Psoas muscle (tissue), 7 donors: ENCODE measurements at regions not wholly inside any gene's neighbourhood (a gene's known extent, or its start where the extent isn't known, plus 50 kb on each side); places are given as distances from the start of the nearest gene placed in this dataset.

Experiments
- ATAC-seq, 4 donors: fragments of 200-7000 bp; cut with Tn5 transposase; one replicate each; pipeline ENCODE4 v1.9.1; 2020; ENCODE audit warnings: moderate library complexity in 3 of 4, mild to moderate bottlenecking in 2 of 4
- DNase-seq, 2 donors: peaks; one replicate each; pipeline ENCODE4 v3.0.0-alpha.2; 2020
- H3K27ac ChIP-seq: fragments of 200-600 bp; one replicate; pipeline ENCODE4 v1.8.0; 2022
- H3K27me3 ChIP-seq, 3 donors: fragments of 200-600 bp in 1 of 3; one replicate each; pipeline versions ENCODE4 v1.6.1 to v1.8.0; 2013 to 2022; ENCODE audit warnings: low read length in 2 of 3, mild to moderate bottlenecking in 2 of 3, moderate library complexity in 1 of 3; ENCODE audit not compliant: insufficient read depth in 3 of 3
- H3K36me3 ChIP-seq, 2 donors: fragments of 200-600 bp in 1 of 2; one replicate each; pipeline versions ENCODE4 v1.6.1 to v1.8.0; 2013 to 2022; ENCODE audit warnings: low read depth in 1 of 2, mild to moderate bottlenecking in 1 of 2, moderate library complexity in 1 of 2; ENCODE audit not compliant: insufficient read depth in 1 of 2
- H3K4me1 ChIP-seq: fragments of 200-600 bp; one replicate; pipeline ENCODE4 v1.8.0; 2022
- H3K4me3 ChIP-seq: fragments of 200-600 bp; one replicate; pipeline ENCODE4 v1.8.0; 2022; ENCODE audit warnings: mild to moderate bottlenecking
- H3K9me3 ChIP-seq: fragments of 200-600 bp; one replicate; pipeline ENCODE4 v1.8.0; 2022
- WGBS, 3 donors: extraction: QIAGEN DNeasy Blood & Tissue Kit; methylation state at CpG; one replicate each; pipeline versions ENCODE4 v1.1.6 to v1.1.7; 2013; 5-methylcytosine and 5-hydroxymethylcytosine counted together
- intact Hi-C, 2 donors: fragments of 100-400 bp; cut with DNase I; formaldehyde crosslinking; loops; one replicate each; pipeline versions ENCODE4 v1.11.0 to v1.14.2; 2022
- TF ChIP-seq, protein P1 (sequence below): fragments of 200-600 bp; IDR thresholded peaks from one replicate; pipeline ENCODE4 v1.8.0; 2022; ENCODE audit warnings: antibody characterized with exemption
- donor health status: healthy with polysubstance abuse.
- donor health status: DM: no; HTN: no; CAD: no; lungs with moderate emphysema.
- donor health status: Bipolar disorder and iron deficiency.
- donor health status: healthy.
- donor health status: DM: yes; HTN: yes; CAD: no.
- donor health status: DM: no; HTN: no; CAD: no.
- donor health status: DM: yes; HTN: yes; CAD: no.

DNA sequence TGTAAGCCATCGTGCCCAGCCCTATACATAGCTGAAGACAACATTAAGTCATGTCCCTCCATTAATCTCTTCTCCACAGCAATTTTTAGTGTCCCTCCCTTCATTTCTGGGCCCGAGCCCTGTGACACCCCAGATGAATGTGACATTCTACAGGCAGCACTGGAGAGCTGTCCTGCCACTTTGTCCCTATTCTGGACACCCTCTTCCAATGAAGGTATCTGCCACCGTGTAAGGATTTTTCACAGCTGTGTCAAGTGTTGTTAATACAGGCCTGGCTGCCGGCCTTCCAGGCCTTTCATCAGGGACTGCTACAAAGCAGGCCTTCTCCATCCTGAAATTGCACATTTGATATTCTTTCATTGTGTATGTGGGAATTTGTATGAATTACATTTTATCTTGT, 62.0 kb upstream of the SLC28A3 start:
- Histone ChIP-seq H3K4me3 (no peak overlapping the region), H3K4me1 (no peaks in the 10 kb centered on the region), H3K36me3 (no peaks in the 10 kb centered on the region), H3K27ac (no peak overlapping the region), H3K27me3 (no peaks in the 10 kb centered on the region), H3K9me3 (no peaks in the 10 kb centered on the region)
- ATAC-seq (no peak), DNase-seq (no peak)
- TF ChIP-seq, protein P1, sequence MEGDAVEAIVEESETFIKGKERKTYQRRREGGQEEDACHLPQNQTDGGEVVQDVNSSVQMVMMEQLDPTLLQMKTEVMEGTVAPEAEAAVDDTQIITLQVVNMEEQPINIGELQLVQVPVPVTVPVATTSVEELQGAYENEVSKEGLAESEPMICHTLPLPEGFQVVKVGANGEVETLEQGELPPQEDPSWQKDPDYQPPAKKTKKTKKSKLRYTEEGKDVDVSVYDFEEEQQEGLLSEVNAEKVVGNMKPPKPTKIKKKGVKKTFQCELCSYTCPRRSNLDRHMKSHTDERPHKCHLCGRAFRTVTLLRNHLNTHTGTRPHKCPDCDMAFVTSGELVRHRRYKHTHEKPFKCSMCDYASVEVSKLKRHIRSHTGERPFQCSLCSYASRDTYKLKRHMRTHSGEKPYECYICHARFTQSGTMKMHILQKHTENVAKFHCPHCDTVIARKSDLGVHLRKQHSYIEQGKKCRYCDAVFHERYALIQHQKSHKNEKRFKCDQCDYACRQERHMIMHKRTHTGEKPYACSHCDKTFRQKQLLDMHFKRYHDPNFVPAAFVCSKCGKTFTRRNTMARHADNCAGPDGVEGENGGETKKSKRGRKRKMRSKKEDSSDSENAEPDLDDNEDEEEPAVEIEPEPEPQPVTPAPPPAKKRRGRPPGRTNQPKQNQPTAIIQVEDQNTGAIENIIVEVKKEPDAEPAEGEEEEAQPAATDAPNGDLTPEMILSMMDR, result no peak
- intact Hi-C loops, result no loop called here
- WGBS, 3 donors, result 73 to 83% (median 77%) methylated on average over 4 of the region's 4 CpGs

GRCh38 chr9:84403288-84403687, 62.7 kb upstream of the SLC28A3 start:
- Histone ChIP-seq H3K4me3 (no peak overlapping the region), H3K27ac (no peak overlapping the region), H3K9me3 (no peaks in the 10 kb centered on the region), H3K27me3 (no peaks in the 10 kb centered on the region), H3K4me1 (no peaks in the 10 kb centered on the region), H3K36me3 (no peaks in the 10 kb centered on the region)
- intact Hi-C loops, result no loop called here
- DNase-seq (no peak), ATAC-seq (no peak)
- WGBS, 3 donors, result 65 to 80% (median 75%) methylated on average over 3 of the region's 3 CpGs
- TF ChIP-seq, protein P1, result no peak

DNA sequence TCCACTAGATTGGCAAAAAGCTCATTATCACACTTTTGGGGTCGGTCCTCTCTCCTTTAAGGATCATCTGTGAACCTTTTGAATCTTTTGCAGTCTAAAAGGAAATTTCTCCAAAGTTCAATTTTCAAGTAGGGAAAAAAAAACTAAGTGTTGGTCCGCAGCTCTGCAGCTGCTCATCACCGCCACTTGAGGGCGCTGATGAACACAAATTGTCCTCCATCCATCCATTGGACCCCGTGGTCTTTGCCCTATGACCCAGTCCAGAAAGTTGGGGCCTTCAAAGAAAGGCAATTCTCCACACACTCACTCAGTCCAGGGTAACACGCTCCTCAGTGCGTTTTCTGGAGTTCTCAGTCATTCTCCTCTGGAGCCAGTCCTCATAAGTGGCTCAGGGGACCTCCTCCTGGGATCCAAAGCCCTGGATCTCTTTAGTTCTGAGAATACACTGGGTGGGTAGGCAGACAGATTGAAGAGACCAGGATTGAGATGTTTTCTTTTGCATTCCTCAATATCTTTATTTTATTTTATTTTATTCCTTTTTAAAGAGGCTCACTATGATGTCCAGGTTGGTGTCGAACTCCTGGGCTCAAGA, 63.6 kb upstream of the SLC28A3 start:
- DNase-seq, result no peak
- Histone ChIP-seq H3K36me3 (no peaks in the 10 kb centered on the region), H3K9me3 (no peaks in the 10 kb centered on the region), H3K27ac (no peak overlapping the region), H3K4me1 (no peaks in the 10 kb centered on the region), H3K4me3 (no peak overlapping the region), H3K27me3 (no peaks in the 10 kb centered on the region)
- ATAC-seq, result no peak
- intact Hi-C loops, result no loop called here
- WGBS, 3 donors, result 37 to 41% (median 37%) methylated on average over 8 of the region's 8 CpGs
- TF ChIP-seq, protein P1, result no peak

DNA sequence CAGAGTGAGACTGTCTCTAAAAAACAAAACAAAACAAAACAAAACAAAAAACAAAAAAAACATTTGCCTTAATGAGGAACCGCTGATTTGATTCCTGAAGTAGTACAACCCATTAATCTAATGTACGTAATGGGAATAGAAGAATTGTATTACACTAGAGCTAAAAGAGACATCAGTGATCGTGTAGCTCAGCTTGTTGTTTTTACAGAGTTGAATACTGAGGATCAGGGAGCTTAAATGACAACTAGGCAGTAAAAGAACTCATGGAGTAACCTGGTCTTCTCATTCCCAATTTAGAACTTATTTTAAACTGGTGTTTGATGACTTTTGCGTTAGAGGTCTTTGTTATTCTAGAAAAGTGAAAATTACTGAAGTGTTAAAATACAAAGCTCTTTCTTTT, 65.1 kb upstream of the SLC28A3 start:
- H3K9me3 ChIP-seq, result no peaks in the 10 kb centered on the region
- intact Hi-C loops, result no loop called here
- H3K27me3 ChIP-seq, result no peaks in the 10 kb centered on the region
- DNase-seq (no peak), ATAC-seq (no peak)
- TF ChIP-seq, protein P1, result no peak
- no peak overlapping the region for H3K27ac ChIP-seq
- no peak overlapping the region for H3K4me3 ChIP-seq
- H3K36me3 ChIP-seq, result no peaks in the 10 kb centered on the region
- WGBS, 3 donors, result 77 to 81% (median 78%) methylated on average over 4 of the region's 4 CpGs
- no peaks in the 10 kb centered on the region for H3K4me1 ChIP-seq

- intact Hi-C loops, result no loop called here
Measured at GRCh38 chr9:84408416-84408815, 67.9 kb upstream of the SLC28A3 start.

More at GRCh38 chr9:84408416-84408815, 67.9 kb upstream of the SLC28A3 start:
- Histone ChIP-seq H3K4me3 (no peak overlapping the region), H3K9me3 (no peaks in the 10 kb centered on the region), H3K4me1 (no peaks in the 10 kb centered on the region), H3K27ac (no peak overlapping the region), H3K27me3 (no peaks in the 10 kb centered on the region), H3K36me3 (no peaks in the 10 kb centered on the region)
- 96% methylated on average over 26 to 34 of the region's 34 CpGs for WGBS, 3 donors
- TF ChIP-seq, protein P1, result no peak
- DNase-seq (no peak), ATAC-seq (no peak)
